NCI-H446 (cell line): ENCODE measurements at regions not wholly inside any gene's neighbourhood (a gene's known extent, or its start where the extent isn't known, plus 50 kb on each side); places are given as distances from the start of the nearest gene placed in this dataset.

Source experiments
- DNase-seq, 2 experiments: peaks; one replicate each; lab custom pipeline; 2025; lab: John Stamatoyannopoulos, UW

- peak; percentile 75 to 80 for DNase-seq
Observed at GRCh38 chr12:87930033-87930432, 99.2 kb downstream of the C12orf50 start.

- DNase-seq: peak in 1 of 2 experiments; percentile 45
Observed at GRCh38 chr12:87929346-87929745, 99.9 kb downstream of the C12orf50 start.

- no peak for DNase-seq
Observed at GRCh38 chr12:87928031-87928430, 101.2 kb downstream of the C12orf50 start.

GRCh38 chr12:87925021-87925420 is 104.2 kb downstream of the C12orf50 start:
- peak; percentile 51 to 88 for DNase-seq

GRCh38 chr12:87924149-87924548 is 105.1 kb downstream of the C12orf50 start:
- DNase-seq: peak in 1 of 2 experiments; percentile 43

GRCh38 chr12:87923361-87923760 is 105.8 kb downstream of the C12orf50 start:
- DNase-seq: no peak

- no peak for DNase-seq
Observed at GRCh38 chr12:87922736-87923135, 106.5 kb downstream of the C12orf50 start.

GRCh38 chr12:87921621-87922020 is 107.6 kb downstream of the C12orf50 start:
- no peak for DNase-seq

GRCh38 chr12:87920139-87920538 is 109.1 kb downstream of the C12orf50 start:
- DNase-seq: peak in 1 of 2 experiments; percentile 70

GRCh38 chr12:87901457-87901856 is 127.7 kb downstream of the C12orf50 start:
- DNase-seq: no peak

- DNase-seq: no peak
Observed at GRCh38 chr12:87897662-87898061, 131.5 kb downstream of the C12orf50 start.

- DNase-seq: peak in 1 of 2 experiments; percentile 26
Observed at GRCh38 chr12:87883806-87884205, 145.4 kb downstream of the C12orf50 start.

GRCh38 chr12:87879141-87879540 is 150.1 kb downstream of the C12orf50 start:
- DNase-seq: no peak

- no peak for DNase-seq
Observed at GRCh38 chr12:87870493-87871460, 158.4 kb downstream of the C12orf50 start.

GRCh38 chr12:87870061-87870460 is 159.1 kb downstream of the C12orf50 start:
- DNase-seq: no peak

- peak in 1 of 2 experiments; percentile 13 for DNase-seq
Observed at GRCh38 chr12:87866578-87867292, 162.5 kb downstream of the C12orf50 start.

GRCh38 chr12:87861791-87862190 is 167.4 kb downstream of the C12orf50 start:
- no peak for DNase-seq

GRCh38 chr12:87853448-87854003 is 175.7 kb downstream of the C12orf50 start:
- no peak for DNase-seq

GRCh38 chr12:87849074-87849473 is 180.1 kb downstream of the C12orf50 start:
- no peak for DNase-seq

- DNase-seq: peak; percentile 53 to 87
Observed at GRCh38 chr12:87848248-87848868, 180.8 kb downstream of the C12orf50 start.

GRCh38 chr12:87847147-87847546 is 182.1 kb downstream of the C12orf50 start:
- no peak for DNase-seq

- DNase-seq: no peak
Observed at GRCh38 chr12:87846045-87846444, 183.2 kb downstream of the C12orf50 start.
